ENCODE measurements at regions not wholly inside any gene's neighbourhood (a gene's known extent, or its start where the extent isn't known, plus 50 kb on each side); places are given as distances from the start of the nearest gene placed in this dataset.
A peak's percentile ranks its signal among the peaks of the same experiment; 100 is the strongest.
"Not testable (repeated sequence)": the region's sequence is repeated elsewhere in the genome, so short reads cannot be mapped to it uniquely, and the experiment has no call there.

- DNase-seq (ENCODE audit: low read depth), result not testable (repeated sequence)
Observed at GRCh38 chr10:28896791-28897409, 219.6 kb downstream of the BAMBI start.

DNA sequence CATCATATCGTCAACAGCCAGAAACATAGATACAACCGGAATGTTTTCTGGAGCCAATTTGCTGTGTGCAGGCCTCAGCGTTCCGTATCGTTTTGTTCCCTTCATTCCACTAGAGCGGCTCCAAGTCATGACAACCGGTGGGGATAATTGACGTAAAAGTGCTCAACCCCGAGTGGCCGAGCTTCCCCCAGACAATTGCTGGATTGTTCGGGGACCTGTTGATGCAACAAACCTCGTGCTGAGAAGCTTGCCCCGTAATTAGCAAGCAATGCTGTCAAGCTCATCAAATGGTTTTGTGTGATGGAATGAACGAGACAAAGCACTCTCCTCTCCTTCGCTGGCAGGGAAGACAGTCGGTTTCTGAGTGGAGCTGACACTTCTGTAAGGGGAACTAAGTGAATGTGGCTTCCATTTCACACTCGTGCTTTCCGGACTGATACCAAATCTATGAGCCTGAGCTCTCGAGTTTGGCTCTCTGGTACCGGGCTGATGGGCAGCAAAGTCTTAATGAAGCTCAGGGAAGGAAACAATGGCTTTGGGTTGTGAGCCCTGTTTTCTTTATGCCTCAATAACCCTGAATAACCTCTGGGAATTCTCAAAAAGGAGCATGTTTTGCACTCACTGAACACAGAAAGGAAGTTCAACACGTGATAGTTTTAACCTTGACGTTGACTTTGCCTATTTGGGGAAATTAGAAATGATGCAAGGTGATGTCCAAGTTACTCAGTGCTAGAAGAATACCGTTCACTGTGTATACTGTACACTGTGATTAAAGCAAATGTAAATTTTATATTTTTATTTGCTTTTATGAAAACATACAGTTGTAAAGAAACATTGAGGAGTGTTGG, 220.5 kb downstream of the BAMBI start:
- DNase-seq (ENCODE audit: low read depth), result no peak

DNA sequence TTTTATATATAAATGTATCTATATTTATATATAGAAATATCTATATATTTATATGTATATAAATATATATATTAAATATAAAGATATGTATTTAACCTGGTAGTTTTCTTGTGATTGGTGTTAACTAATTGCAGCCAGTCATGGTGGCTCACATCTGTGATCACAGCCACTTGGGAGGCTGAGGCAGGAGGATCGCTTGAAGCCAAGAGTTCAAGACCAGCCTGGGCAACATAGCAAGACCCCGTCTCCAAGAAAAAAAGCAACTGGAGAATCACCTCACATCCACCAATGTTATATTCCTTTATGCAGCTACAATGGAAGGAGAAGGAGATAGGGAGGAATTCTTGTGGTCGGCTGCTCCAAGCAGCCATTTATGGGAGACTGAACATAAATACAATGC, 224.9 kb downstream of the BAMBI start:
- no peak for DNase-seq (ENCODE audit: low read depth)

DNA sequence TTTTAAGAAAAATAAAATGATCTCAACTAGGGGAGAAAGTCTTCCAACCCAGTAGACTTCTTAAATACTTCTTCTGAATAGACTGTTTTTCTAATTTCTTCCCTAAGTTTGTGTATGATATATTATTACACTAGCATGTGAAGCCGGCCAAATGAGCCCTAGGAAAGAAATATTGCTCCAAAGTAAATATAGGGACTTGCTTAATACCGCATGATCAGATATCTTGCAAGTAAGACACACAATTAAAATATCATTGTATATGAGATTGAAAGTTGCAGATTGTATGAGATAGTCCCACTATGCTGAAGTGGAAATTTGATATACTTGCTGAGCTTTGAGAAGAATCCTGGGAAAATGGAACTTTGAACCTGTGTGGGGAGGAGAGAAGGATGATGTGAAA, 225.7 kb downstream of the BAMBI start:
- DNase-seq (ENCODE audit: low read depth), result no peak

- no peak for DNase-seq (ENCODE audit: low read depth)
Observed at GRCh38 chr10:28903736-28904135, 226.4 kb downstream of the BAMBI start.

GRCh38 chr10:28905371-28905770, 228.1 kb downstream of the BAMBI start:
- peak; percentile 12 for DNase-seq (ENCODE audit: low read depth)

- DNase-seq (ENCODE audit: low read depth), result peak; percentile 12
Observed at GRCh38 chr10:28906011-28906411, 228.7 kb downstream of the BAMBI start.

GRCh38 chr10:28906415-28906814, 229.1 kb downstream of the BAMBI start:
- peak; percentile 47 for DNase-seq (ENCODE audit: low read depth)

DNA sequence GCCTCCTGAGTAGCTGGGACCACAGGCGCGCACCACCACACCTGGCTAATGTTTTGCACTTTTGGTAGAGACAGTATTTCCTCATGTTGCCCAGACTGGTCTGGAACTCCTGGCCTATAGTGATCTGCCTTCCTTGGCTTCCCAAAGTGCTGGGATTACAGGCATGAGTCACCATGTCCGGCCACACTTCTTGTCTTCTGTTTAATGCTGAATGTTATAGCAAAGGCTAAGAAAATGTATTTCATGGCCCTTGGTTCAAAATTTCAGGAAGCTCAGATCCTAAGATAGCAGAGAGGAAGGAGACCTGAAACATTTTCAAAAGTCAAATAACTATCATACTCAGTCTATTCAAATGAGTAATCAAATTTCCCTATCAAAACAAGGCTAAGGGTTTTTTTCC, 229.6 kb downstream of the BAMBI start:
- peak; percentile 70 for DNase-seq (ENCODE audit: low read depth)

- DNase-seq (ENCODE audit: low read depth), result no peak
Observed at GRCh38 chr10:28909875-28910274, 232.6 kb downstream of the BAMBI start.

DNA sequence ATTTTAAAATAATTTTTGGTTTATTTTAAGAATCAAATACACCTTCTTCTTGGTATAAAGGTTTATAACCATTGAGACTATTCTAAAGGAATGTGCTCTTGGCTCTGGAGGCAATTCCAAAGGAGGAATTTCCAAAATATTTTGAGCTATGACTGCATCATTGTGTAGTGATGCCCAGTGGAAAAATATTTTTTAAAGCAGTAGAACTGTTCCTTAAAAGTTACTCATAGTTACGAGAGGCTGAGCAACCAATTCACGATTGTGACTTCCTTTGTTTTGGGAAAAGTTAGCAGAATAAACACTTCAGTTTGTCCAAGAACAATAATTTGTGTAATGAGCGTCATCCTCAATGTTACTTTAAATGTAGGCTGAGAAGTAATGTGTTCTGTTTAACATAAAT, 233.6 kb downstream of the BAMBI start:
- peak; percentile 28 for DNase-seq (ENCODE audit: low read depth)

DNA sequence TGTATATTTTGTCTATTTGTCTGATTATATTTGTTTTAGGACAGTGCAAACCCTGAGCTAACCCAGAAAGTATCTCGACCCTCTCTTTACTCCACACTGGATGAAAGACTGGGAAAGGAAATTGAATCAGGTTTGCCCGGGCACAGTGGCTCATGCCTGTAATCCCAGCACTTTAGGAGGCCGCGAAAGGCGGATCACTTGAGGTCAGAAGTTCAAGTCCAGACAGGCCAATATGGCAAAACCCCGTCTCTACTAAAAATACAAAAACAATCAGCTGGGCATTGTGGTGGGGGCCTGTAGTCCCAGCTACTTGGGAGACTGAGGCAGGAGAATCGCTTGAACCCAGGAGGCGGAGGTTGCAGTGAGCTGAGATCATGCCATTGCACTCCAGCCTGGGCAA, 234.2 kb downstream of the BAMBI start:
- not testable (repeated sequence) for DNase-seq (ENCODE audit: low read depth)

GRCh38 chr10:28912017-28912783, 234.9 kb downstream of the BAMBI start:
- DNase-seq (ENCODE audit: low read depth), result no peak

DNA sequence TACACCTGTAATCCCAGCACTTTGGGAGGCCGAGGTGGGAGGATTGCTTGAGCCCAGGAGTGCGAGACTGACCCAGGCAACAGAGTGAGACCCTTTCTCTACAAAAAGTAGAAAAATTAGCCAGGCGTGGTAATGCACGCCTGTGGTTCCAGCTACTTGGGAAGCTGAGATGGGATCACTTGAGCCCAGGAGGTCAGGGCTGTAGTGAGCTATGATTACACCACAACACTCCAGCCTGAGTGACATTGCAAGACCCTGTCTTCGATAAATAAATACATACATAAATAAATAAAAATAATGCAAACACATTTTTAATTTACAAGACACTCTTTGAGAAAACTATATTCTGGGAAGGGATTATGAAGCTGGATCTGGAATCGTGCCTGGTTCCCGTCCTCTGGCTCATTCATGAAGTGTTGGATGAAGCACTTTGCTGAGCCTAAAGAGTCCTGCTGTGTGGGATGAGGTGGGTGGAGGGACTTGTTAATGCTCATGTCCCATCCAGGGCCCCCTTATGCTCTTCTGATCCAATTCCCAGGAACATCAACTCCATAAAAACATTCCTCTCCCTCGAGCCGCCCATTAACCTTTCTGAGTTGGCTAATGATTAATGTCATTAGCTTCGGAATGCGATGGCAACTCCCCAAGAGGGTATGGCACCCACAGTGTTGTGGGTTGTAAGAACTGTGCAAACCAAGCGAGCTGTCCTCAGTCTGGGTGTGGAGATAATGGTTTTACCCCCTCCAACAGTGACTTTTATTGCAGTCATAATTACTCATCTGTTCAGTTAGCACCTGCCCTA, 236.3 kb downstream of the BAMBI start:
- no peak for DNase-seq (ENCODE audit: low read depth)

GRCh38 chr10:28914701-28915100, 237.4 kb downstream of the BAMBI start:
- peak; percentile 27 for DNase-seq (ENCODE audit: low read depth)

DNA sequence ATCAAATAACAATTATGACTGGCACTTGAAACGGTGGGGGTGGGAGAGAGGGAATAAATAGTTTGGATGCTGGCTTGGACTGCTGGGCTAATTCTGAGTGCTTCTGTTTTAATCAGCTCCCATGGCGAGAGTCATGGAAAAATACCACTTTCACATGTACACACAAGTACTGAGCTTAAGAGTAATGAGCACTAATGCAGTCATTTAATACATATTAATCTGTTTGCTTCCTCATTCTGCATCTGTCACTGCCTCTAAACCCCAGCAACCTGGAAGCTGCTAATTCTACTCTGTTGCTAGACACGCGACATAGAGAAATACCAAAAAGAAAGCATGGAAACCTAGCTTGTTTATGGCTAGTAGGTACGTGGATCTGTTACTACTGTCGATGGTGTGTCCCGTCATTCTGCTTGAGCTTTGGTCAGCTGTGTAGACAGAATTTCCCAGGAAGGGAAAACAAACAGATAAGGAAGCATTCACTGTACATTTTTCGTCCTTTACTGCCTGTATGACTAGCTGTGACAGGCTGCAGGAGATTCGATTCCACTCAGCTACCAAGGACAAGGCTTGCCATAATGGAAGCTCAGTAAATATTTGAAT, 238.8 kb downstream of the BAMBI start:
- DNase-seq (ENCODE audit: low read depth), result no peak

DNA sequence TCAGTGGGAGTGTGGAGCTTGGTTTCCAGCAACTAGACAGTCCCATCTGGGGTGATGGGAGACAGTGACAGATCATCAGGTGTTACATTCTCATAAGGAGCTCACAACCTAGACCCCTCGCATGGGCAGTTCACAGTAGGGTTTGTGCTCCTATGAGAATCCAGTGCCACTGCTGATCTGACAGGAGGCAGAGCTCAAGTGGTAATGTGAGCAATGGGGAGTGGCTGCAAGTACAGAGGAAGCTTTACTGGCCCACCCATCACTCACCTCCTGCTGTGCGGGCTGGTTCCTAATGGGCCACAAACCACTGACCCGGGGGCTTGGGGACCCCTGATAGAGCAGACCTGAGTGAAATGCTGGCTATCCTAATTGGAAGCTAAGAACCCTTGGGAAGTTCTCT, 242.8 kb downstream of the BAMBI start:
- no peak for DNase-seq (ENCODE audit: low read depth)

GRCh38 chr10:28922127-28922526, 244.8 kb downstream of the BAMBI start:
- peak; percentile 54 for DNase-seq (ENCODE audit: low read depth)

DNA sequence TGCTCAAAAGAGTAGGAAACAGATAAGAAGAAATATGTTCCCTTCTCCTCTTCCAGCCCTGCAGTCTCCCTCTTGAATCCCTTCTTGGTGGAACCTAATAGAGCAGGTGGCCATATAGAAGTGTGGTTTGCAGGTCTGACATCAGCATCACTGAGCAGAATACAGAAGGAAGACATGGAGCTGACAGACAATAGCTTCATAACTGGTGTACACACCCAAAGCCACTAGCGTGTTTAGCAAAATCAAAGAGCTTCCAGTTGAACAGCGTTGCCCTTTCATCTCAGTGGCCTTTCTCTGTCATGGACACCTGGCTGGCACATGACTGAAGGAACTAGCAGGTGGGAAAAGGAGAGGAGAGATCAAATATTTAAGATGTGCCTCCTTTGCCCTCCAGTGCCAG, 245.5 kb downstream of the BAMBI start:
- no peak for DNase-seq (ENCODE audit: low read depth)

DNA sequence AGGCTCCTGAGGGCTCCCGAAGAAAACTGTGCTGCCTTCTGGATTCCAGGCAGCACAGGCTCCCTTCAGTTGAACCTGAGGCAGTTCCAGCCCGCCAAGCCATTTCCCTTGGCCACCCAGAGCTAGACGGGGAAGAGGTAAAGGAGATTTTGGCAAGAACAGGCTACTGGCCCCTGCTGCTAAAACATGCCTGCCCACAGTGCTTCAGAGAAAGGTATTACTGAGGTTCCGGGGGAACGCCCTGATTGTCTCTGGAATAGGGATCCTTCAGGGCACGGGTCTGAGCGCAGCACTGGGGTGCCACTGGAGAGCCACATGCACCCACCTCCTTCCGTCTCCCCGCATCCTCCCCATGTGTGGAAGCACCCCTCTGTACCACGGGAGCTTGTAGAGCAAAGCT, 247.4 kb downstream of the BAMBI start:
- no peak for DNase-seq (ENCODE audit: low read depth)

- no peak for DNase-seq (ENCODE audit: low read depth)
Observed at GRCh38 chr10:28925121-28925663, 247.9 kb downstream of the BAMBI start.

Data from iris pigment epithelial cell (primary cell).